ENCODE measurements at regions not wholly inside any gene's neighbourhood (a gene's known extent, or its start where the extent isn't known, plus 50 kb on each side); places are given as distances from the start of the nearest gene placed in this dataset.
"Not testable (repeated sequence)": the region's sequence is repeated elsewhere in the genome, so short reads cannot be mapped to it uniquely, and the experiment has no call there.

- not testable (repeated sequence) for TF ChIP-seq POLR2A, EP300, POLR2AphosphoS5, CTCF (IDR thresholded peaks at IDR 0.05)
These were observed 633.6 kb downstream of the TTLL7 start for GRCh38 chr1:83365320-83365719.

Data from suprapubic skin (tissue), 4 donors.